ENCODE measurements at regions not wholly inside any gene's neighbourhood (a gene's known extent, or its start where the extent isn't known, plus 50 kb on each side); places are given as distances from the start of the nearest gene placed in this dataset.
A peak's percentile ranks its signal among the peaks of the same experiment; 100 is the strongest.
"Not testable (repeated sequence)": the region's sequence is repeated elsewhere in the genome, so short reads cannot be mapped to it uniquely, and the experiment has no call there.

- Histone ChIP-seq H3K4me1 (ENCODE audit: insufficient read depth, poor library complexity, severe bottlenecking) (no peaks in the 10 kb centered on the region), H3K4me3 (ENCODE audit: severe bottlenecking) (no peak overlapping the region), H3K9me3 (ENCODE audit: severe bottlenecking) (no peaks in the 10 kb centered on the region), H3K27me3 (ENCODE audit: insufficient read depth, poor library complexity, severe bottlenecking) (no peaks in the 10 kb centered on the region), H3K36me3 (ENCODE audit: low read depth) (no peaks in the 10 kb centered on the region), H3K27ac (ENCODE audit: poor library complexity, severe bottlenecking) (no peak overlapping the region)
- ATAC-seq (ENCODE audit: low read depth) (no peak), DNase-seq (ENCODE audit: low spot score) (no peak)
- TF ChIP-seq CTCF (IDR thresholded peaks at IDR 0.05; ENCODE audit: poor library complexity, severe bottlenecking), result no peak
These were observed 413.4 kb downstream of the TMEM38B start for GRCh38 chr9:106107716-106108115.

DNA sequence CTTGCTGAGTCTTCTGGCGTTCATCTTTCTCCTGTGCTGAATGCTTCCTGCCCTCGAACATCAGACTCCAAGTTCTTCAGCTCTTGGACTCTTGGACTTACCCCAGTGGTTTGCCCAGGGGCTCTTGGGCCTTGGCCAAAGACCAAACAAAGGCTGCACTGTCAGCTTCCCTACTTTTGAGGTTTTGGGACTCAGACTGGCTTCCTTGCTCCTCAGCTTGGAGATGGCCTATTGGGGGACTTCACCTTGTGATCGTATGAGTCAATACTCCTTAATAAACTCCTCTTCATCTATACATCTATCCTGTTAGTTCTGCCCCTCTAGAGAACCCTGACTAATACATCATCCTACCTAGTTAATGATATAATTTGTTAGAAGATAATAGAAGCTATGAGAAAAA lies 415.4 kb downstream of the TMEM38B start:
- DNase-seq (ENCODE audit: low spot score); H3K27me3 ChIP-seq (ENCODE audit: insufficient read depth, poor library complexity, severe bottlenecking); H3K4me1 ChIP-seq (ENCODE audit: insufficient read depth, poor library complexity, severe bottlenecking); H3K27ac ChIP-seq (ENCODE audit: poor library complexity, severe bottlenecking); H3K36me3 ChIP-seq (ENCODE audit: low read depth); H3K9me3 ChIP-seq (ENCODE audit: severe bottlenecking); ATAC-seq (ENCODE audit: low read depth); H3K4me3 ChIP-seq (ENCODE audit: severe bottlenecking): not testable (repeated sequence)

DNA sequence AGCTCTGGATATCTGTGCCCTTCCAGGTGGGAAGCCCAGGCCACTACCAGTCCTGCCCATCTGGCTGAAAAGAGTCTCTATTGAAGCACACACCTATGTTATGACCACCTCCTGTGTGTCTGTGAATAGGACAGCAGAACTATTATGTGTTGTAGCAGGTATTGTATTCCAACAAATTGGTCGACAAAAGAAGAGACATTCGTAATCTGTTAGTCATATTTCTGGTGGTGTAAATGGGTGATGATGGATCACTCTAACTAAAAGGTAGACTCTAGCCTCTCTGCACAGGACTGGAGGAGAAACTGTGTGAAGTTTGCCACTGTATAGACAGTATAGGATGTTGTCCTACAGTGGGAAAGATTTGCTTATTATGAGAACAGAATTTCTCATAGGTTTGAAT lies 416.1 kb downstream of the TMEM38B start:
- Histone ChIP-seq H3K27ac (ENCODE audit: poor library complexity, severe bottlenecking) (no peak overlapping the region), H3K4me3 (ENCODE audit: severe bottlenecking) (no peak overlapping the region), H3K9me3 (ENCODE audit: severe bottlenecking) (no peaks in the 10 kb centered on the region), H3K4me1 (ENCODE audit: insufficient read depth, poor library complexity, severe bottlenecking) (no peaks in the 10 kb centered on the region), H3K27me3 (ENCODE audit: insufficient read depth, poor library complexity, severe bottlenecking) (no peaks in the 10 kb centered on the region), H3K36me3 (ENCODE audit: low read depth) (no peaks in the 10 kb centered on the region)
- no peak for DNase-seq (ENCODE audit: low spot score)
- ATAC-seq (ENCODE audit: low read depth), result peak; percentile 57; the same call in 2 of the 3 replicates
- TF ChIP-seq CTCF (IDR thresholded peaks at IDR 0.05; ENCODE audit: poor library complexity, severe bottlenecking), result no peak

- no peaks in the 10 kb centered on the region for H3K9me3 ChIP-seq (ENCODE audit: severe bottlenecking)
- no peak for ATAC-seq (ENCODE audit: low read depth)
- no peaks in the 10 kb centered on the region for H3K36me3 ChIP-seq (ENCODE audit: low read depth)
- no peak overlapping the region for H3K27ac ChIP-seq (ENCODE audit: poor library complexity, severe bottlenecking)
- no peaks in the 10 kb centered on the region for H3K4me1 ChIP-seq (ENCODE audit: insufficient read depth, poor library complexity, severe bottlenecking)
- TF ChIP-seq CTCF (IDR thresholded peaks at IDR 0.05; ENCODE audit: poor library complexity, severe bottlenecking), result no peak
- no peak overlapping the region for H3K4me3 ChIP-seq (ENCODE audit: severe bottlenecking)
- H3K27me3 ChIP-seq (ENCODE audit: insufficient read depth, poor library complexity, severe bottlenecking), result no peaks in the 10 kb centered on the region
- no peak for DNase-seq (ENCODE audit: low spot score)
These were observed 416.8 kb downstream of the TMEM38B start for GRCh38 chr9:106111039-106111730.

- DNase-seq (ENCODE audit: low spot score) (no peak), ATAC-seq (ENCODE audit: low read depth) (no peak)
- no peaks in the 10 kb centered on the region for H3K4me1 ChIP-seq (ENCODE audit: insufficient read depth, poor library complexity, severe bottlenecking)
- no peaks in the 10 kb centered on the region for H3K36me3 ChIP-seq (ENCODE audit: low read depth)
- TF ChIP-seq CTCF (IDR thresholded peaks at IDR 0.05; ENCODE audit: poor library complexity, severe bottlenecking), result no peak
- H3K9me3 ChIP-seq (ENCODE audit: severe bottlenecking), result no peaks in the 10 kb centered on the region
- no peak overlapping the region for H3K27ac ChIP-seq (ENCODE audit: poor library complexity, severe bottlenecking)
- no peak overlapping the region for H3K4me3 ChIP-seq (ENCODE audit: severe bottlenecking)
- H3K27me3 ChIP-seq (ENCODE audit: insufficient read depth, poor library complexity, severe bottlenecking), result no peaks in the 10 kb centered on the region
These were observed 418.6 kb downstream of the TMEM38B start for GRCh38 chr9:106112935-106113334.

Data from RWPE2 (cell line).